ENCODE measurements at regions not wholly inside any gene's neighbourhood (a gene's known extent, or its start where the extent isn't known, plus 50 kb on each side); places are given as distances from the start of the nearest gene placed in this dataset.

DNA sequence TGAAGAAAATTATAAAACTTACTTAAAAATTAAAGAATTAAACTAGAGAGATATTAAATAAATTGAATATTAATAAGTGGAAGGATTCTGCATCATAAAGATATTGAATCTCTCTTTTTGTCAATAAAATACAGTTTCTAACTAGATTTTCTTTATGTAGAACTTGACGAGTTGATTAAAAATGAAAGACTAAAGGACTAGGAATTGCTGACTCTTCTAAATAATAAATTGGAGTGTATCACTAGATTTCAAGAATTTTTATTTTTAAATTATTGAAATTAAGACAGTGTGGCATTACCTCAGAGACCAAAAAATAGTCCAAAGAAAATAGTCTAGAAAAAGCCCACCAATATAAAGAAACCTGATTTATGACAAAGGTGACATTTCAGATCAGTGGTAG lies 492.4 kb downstream of the CETN3 start:
- no peak overlapping the region for H3K14ac ChIP-seq (ENCODE audit: insufficient read length)
- H4K5ac ChIP-seq (ENCODE audit: insufficient read length, low read depth, low read length): no peak overlapping the region
- no peak overlapping the region for H2BK15ac ChIP-seq (ENCODE audit: low read length)
- no peak overlapping the region for H4K8ac ChIP-seq (ENCODE audit: extremely low read depth, insufficient read depth, low read length)
- POLR2A ChIA-PET (ENCODE audit: partially characterized antibody): no interaction called here
- no peak overlapping the region for H3K4me3 ChIP-seq (ENCODE audit: extremely low read depth in 1 of 4, insufficient read depth in 2 of 4, low read depth in 3 of 4, low read length in 4 of 4)
- H3K23me2 ChIP-seq (ENCODE audit: low read depth, low read length): no peaks in the 10 kb centered on the region
- no peak overlapping the region for H3K4ac ChIP-seq (replicated peaks; ENCODE audit: insufficient read length, low read depth, low read length)
- TF ChIP-seq, protein P1, sequence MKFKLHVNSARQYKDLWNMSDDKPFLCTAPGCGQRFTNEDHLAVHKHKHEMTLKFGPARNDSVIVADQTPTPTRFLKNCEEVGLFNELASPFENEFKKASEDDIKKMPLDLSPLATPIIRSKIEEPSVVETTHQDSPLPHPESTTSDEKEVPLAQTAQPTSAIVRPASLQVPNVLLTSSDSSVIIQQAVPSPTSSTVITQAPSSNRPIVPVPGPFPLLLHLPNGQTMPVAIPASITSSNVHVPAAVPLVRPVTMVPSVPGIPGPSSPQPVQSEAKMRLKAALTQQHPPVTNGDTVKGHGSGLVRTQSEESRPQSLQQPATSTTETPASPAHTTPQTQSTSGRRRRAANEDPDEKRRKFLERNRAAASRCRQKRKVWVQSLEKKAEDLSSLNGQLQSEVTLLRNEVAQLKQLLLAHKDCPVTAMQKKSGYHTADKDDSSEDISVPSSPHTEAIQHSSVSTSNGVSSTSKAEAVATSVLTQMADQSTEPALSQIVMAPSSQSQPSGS (IDR thresholded peaks at IDR 0.05; ENCODE audit: low read length): no peak
- no peak for TF ChIP-seq TCF12 (IDR thresholded peaks at IDR 0.05; ENCODE audit: low read depth, low read length)
- H3K4me1 ChIP-seq (replicated peaks in 1 of 4; ENCODE audit: control insufficient read depth in 3 of 4, insufficient read depth in 4 of 4, low read length in 3 of 4): no peaks in the 10 kb centered on the region
- no peak overlapping the region for H3K4me2 ChIP-seq (ENCODE audit: insufficient read depth in 1 of 2, low read depth in 2 of 2, low read length in 2 of 2)
- H3K56ac ChIP-seq (replicated peaks; ENCODE audit: insufficient read length, low read depth, low read length): no peak overlapping the region
- H2BK120ac ChIP-seq (replicated peaks; ENCODE audit: low read depth, low read length): no peak overlapping the region
- no peak overlapping the region for H3K18ac ChIP-seq (ENCODE audit: extremely low read depth, low read length)
- H3K9ac ChIP-seq (replicated peaks in 1 of 4; ENCODE audit: extremely low read depth in 1 of 4, low read depth in 3 of 4, low read length in 3 of 4): no peak overlapping the region
- H3K36me3 ChIP-seq (ENCODE audit: control insufficient read depth in 2 of 4, insufficient read depth in 4 of 4, low read length in 3 of 4): no peaks in the 10 kb centered on the region; a peak in 1 of 8 replicates
- H2BK12ac ChIP-seq (ENCODE audit: low read depth, low read length): no peak overlapping the region
- H3K79me1 ChIP-seq (ENCODE audit: low read depth, low read length): no peaks in the 10 kb centered on the region
- no peaks in the 10 kb centered on the region for H3K79me2 ChIP-seq (ENCODE audit: control insufficient read depth in 1 of 2, insufficient read depth in 2 of 2, low read length in 2 of 2)
- no peak overlapping the region for H3K27ac ChIP-seq (ENCODE audit: low read depth, low read length)
- H2AFZ ChIP-seq (ENCODE audit: low read length): no peak overlapping the region
- peaks cover 0 to 3% of the 10 kb centered on the region in 2 experiments; a peak in 1 of 4 replicates for H3K9me3 ChIP-seq (ENCODE audit: insufficient read depth in 2 of 2, low read depth in 1 of 2, low read length in 1 of 2)
- DNase-seq (ENCODE audit: low read depth in 1 of 2, low spot score in 2 of 2) (no peak), FAIRE-seq (no peak)
- H2BK20ac ChIP-seq (ENCODE audit: low read length): no peak overlapping the region
- no peak overlapping the region for H3K23ac ChIP-seq (ENCODE audit: insufficient read length)
- H4K91ac ChIP-seq (replicated peaks; ENCODE audit: insufficient read length, low read length): no peak overlapping the region
- H2BK5ac ChIP-seq (ENCODE audit: low read depth, low read length): no peak overlapping the region
- no peaks in the 10 kb centered on the region for H4K20me1 ChIP-seq (replicated peaks in 1 of 2; ENCODE audit: control insufficient read depth in 1 of 2, insufficient read depth in 2 of 2, low read length in 2 of 2)
- no peaks in the 10 kb centered on the region for H3K27me3 ChIP-seq (replicated peaks in 1 of 4; ENCODE audit: control insufficient read depth in 3 of 4, extremely low read depth in 1 of 4, insufficient read depth in 3 of 4, low read length in 3 of 4)
- CTCF ChIA-PET (ENCODE audit: partially characterized antibody): no interaction called here
- WGBS, 2 experiments (ENCODE audit: extremely low coverage in 1 of 2, insufficient coverage in 1 of 2, insufficient read length in 1 of 2, insufficient replicate concordance in 2 of 2, low coverage in 1 of 2, low lambda C conversion rate in 2 of 2, missing lambda C conversion rate in 1 of 2): 93% methylated on average over 1 of the region's 1 CpG; no CpG with 5 or more reads in 1 of the 2 experiments
- no peak overlapping the region for H2AK5ac ChIP-seq (ENCODE audit: low read depth, low read length)
